Fibroblast of the conjunctiva (primary cell): ENCODE measurements at regions not wholly inside any gene's neighbourhood (a gene's known extent, or its start where the extent isn't known, plus 50 kb on each side); places are given as distances from the start of the nearest gene placed in this dataset.
"Not testable (repeated sequence)": the region's sequence is repeated elsewhere in the genome, so short reads cannot be mapped to it uniquely, and the experiment has no call there.

Source experiments
- DNase-seq: peaks from one replicate; pipeline ENCODE4 v3.0.0-alpha.2; 2010; ENCODE audit warnings: low read depth

- no peak for DNase-seq
Observed at GRCh38 chr2:144010096-144010836, 509.7 kb downstream of the ZEB2 start.

GRCh38 chr2:144006139-144006538, 513.8 kb downstream of the ZEB2 start:
- DNase-seq: no peak

- DNase-seq: no peak
Observed at GRCh38 chr2:144004742-144005141, 515.2 kb downstream of the ZEB2 start.

- no peak for DNase-seq
Observed at GRCh38 chr2:144003460-144004075, 516.4 kb downstream of the ZEB2 start.

GRCh38 chr2:143996974-143997373, 522.9 kb downstream of the ZEB2 start:
- DNase-seq: no peak

- DNase-seq: no peak
Observed at GRCh38 chr2:143994961-143995360, 525.0 kb downstream of the ZEB2 start.

- DNase-seq: not testable (repeated sequence)
Observed at GRCh38 chr2:143991596-143991995, 528.3 kb downstream of the ZEB2 start.

GRCh38 chr2:143988082-143988481, 531.8 kb downstream of the ZEB2 start:
- no peak for DNase-seq

- no peak for DNase-seq
Observed at GRCh38 chr2:143981428-143981827, 538.5 kb downstream of the ZEB2 start.

GRCh38 chr2:143977356-143977755, 542.6 kb downstream of the ZEB2 start:
- DNase-seq: no peak

GRCh38 chr2:143975216-143975615, 544.7 kb downstream of the ZEB2 start:
- DNase-seq: no peak

- DNase-seq: peak; percentile 51
Observed at GRCh38 chr2:143974262-143974661, 545.7 kb downstream of the ZEB2 start.

- DNase-seq: no peak
Observed at GRCh38 chr2:143968860-143969259, 551.1 kb downstream of the ZEB2 start.

- DNase-seq: no peak
Observed at GRCh38 chr2:143968360-143968759, 551.6 kb downstream of the ZEB2 start.

- no peak for DNase-seq
Observed at GRCh38 chr2:143965493-143966164, 554.3 kb downstream of the ZEB2 start.

- DNase-seq: no peak
Observed at GRCh38 chr2:143964891-143965290, 555.0 kb downstream of the ZEB2 start.

- no peak for DNase-seq
Observed at GRCh38 chr2:143960177-143960576, 559.7 kb downstream of the ZEB2 start.

GRCh38 chr2:143957321-143957720, 562.6 kb downstream of the ZEB2 start:
- DNase-seq: no peak

GRCh38 chr2:143955401-143956065, 564.4 kb downstream of the ZEB2 start:
- DNase-seq: peak; percentile 73

- DNase-seq: no peak
Observed at GRCh38 chr2:143954844-143955243, 565.1 kb downstream of the ZEB2 start.

GRCh38 chr2:143954186-143954585, 565.7 kb downstream of the ZEB2 start:
- no peak for DNase-seq

- no peak for DNase-seq
Observed at GRCh38 chr2:143953451-143954030, 566.4 kb downstream of the ZEB2 start.
